Stomach (tissue), 8 donors: ENCODE measurements at regions not wholly inside any gene's neighbourhood (a gene's known extent, or its start where the extent isn't known, plus 50 kb on each side); places are given as distances from the start of the nearest gene placed in this dataset.
"Not testable (repeated sequence)": the region's sequence is repeated elsewhere in the genome, so short reads cannot be mapped to it uniquely, and the experiment has no call there.

Experiments used
- DNase-seq, 2 donors: peaks; one replicate each; pipeline versions ENCODE4 v3.0.0 to v3.0.0-alpha.2; 2013 to 2019
- H3K27ac ChIP-seq, 5 donors: fragments of 200-600 bp in 4 of 5; sonication (generic) in 4 of 5; one replicate each; pipeline ENCODE4 v1.5.1; 2013 to 2019; ENCODE audit warnings: mild to moderate bottlenecking in 1 of 5, moderate library complexity in 1 of 5
- H3K27me3 ChIP-seq, 3 donors: fragments of 200-600 bp; sonication (generic); one replicate each; pipeline ENCODE4 v1.5.1; 2017 to 2019; ENCODE audit warnings: mixed run types in 1 of 3
- H3K36me3 ChIP-seq, 4 donors: fragments of 200-600 bp; sonication (generic); 1 replicate in 3 of 4; 2 replicates in 1 of 4; pipeline ENCODE4 v1.5.1; 2016 to 2019
- H3K4me1 ChIP-seq, 4 donors: fragments of 200-600 bp; sonication (generic); one replicate each; pipeline ENCODE4 v1.5.1; 2016 to 2019
- H3K4me3 ChIP-seq, 4 donors: fragments of 200-600 bp; sonication (generic) in 3 of 4; one replicate each; pipeline ENCODE4 v1.5.1; 2016 to 2019; ENCODE audit warnings: mild to moderate bottlenecking in 1 of 4
- H3K9me3 ChIP-seq, 4 donors: fragments of 200-600 bp; sonication (generic); one replicate each; pipeline ENCODE4 v1.5.1; 2016 to 2019
- CTCF ChIP-seq, 7 experiments: fragments of 450-650 bp in 4 of 7; fragments of 200-600 bp in 3 of 7; sonication (generic) in 3 of 7; IDR thresholded peaks; one replicate each; pipeline ENCODE4 v1.5.1; 2016 to 2019; ENCODE audit warnings: antibody characterized with exemption in 7 of 7, control low read depth in 2 of 7, mild to moderate bottlenecking in 1 of 7
- EP300 ChIP-seq: sonication (generic); formaldehyde crosslinking; IDR thresholded peaks from one replicate; pipeline ENCODE4 v1.6.1; 2017; ENCODE audit warnings: antibody characterized with exemption
- POLR2A ChIP-seq, 4 donors: fragments of 450-650 bp; IDR thresholded peaks; one replicate each; pipeline ENCODE4 v1.6.1; 2016; ENCODE audit warnings: antibody characterized with exemption in 4 of 4, control low read depth in 2 of 4, mild to moderate bottlenecking in 1 of 4, moderate library complexity in 1 of 4
- POLR2AphosphoS5 ChIP-seq, 3 donors: sonication (generic); formaldehyde crosslinking; IDR thresholded peaks; one replicate each; pipeline ENCODE4 v1.6.1; 2016; ENCODE audit warnings: antibody characterized with exemption in 3 of 3
- WGBS, 5 donors: extraction: QIAGEN DNeasy Blood & Tissue Kit in 3 of 5; methylation state at CpG; one replicate each; pipeline versions ENCODE4 v1.1.5 to v1.1.7; 2013 to 2018; 5-methylcytosine and 5-hydroxymethylcytosine counted together
- intact Hi-C: fragments of 100-400 bp; cut with DNase I; formaldehyde crosslinking; loops from one replicate; pipeline ENCODE4 v1.15.1; 2023; ENCODE audit warnings: low total_unique reads
- donor health status: healthy with polysubstance abuse.
- donor health status: Bipolar disorder and iron deficiency.
- donor health status: healthy.

- 91 to 97% (median 94%) methylated on average over 5 of the region's 5 CpGs for WGBS, 5 donors
These were observed 62.1 kb upstream of the S1PR1 start for GRCh38 chr1:101174722-101175121.

GRCh38 chr1:101174298-101174697, 62.5 kb upstream of the S1PR1 start:
- WGBS, 5 donors: 93 to 99% (median 97%) methylated on average over 4 of the region's 4 CpGs
- H3K4me3 ChIP-seq, H3K4me1 ChIP-seq, H3K9me3 ChIP-seq, intact Hi-C loops, H3K27ac ChIP-seq, H3K36me3 ChIP-seq, DNase-seq, H3K27me3 ChIP-seq: not testable (repeated sequence)

More at GRCh38 chr1:101174722-101175121, 62.1 kb upstream of the S1PR1 start:
- Histone ChIP-seq H3K27me3 (no peaks in the 10 kb centered on the region), H3K4me1 (no peaks in the 10 kb centered on the region), H3K27ac (no peak overlapping the region), H3K9me3 (no peaks in the 10 kb centered on the region), H3K4me3 (no peak overlapping the region), H3K36me3 (no peaks in the 10 kb centered on the region)
- TF ChIP-seq EP300: no peak
- no peak for TF ChIP-seq POLR2AphosphoS5 (IDR thresholded peaks at IDR 0.05)
- TF ChIP-seq CTCF (IDR thresholded peaks at IDR 0.05): no peak
- no peak for TF ChIP-seq POLR2A (IDR thresholded peaks at IDR 0.05)
- DNase-seq: no peak
- intact Hi-C loops: no loop called here

GRCh38 chr1:101170506-101171050, 66.2 kb upstream of the S1PR1 start:
- TF ChIP-seq POLR2AphosphoS5 (IDR thresholded peaks at IDR 0.05) (no peak), CTCF (IDR thresholded peaks at IDR 0.05) (no peak), EP300 (no peak), POLR2A (IDR thresholded peaks at IDR 0.05) (no peak)
- no peaks in the 10 kb centered on the region for H3K27me3 ChIP-seq
- H3K4me3 ChIP-seq: no peak overlapping the region
- H3K27ac ChIP-seq: no peak overlapping the region
- H3K36me3 ChIP-seq: no peaks in the 10 kb centered on the region
- no peaks in the 10 kb centered on the region for H3K9me3 ChIP-seq
- H3K4me1 ChIP-seq: no peaks in the 10 kb centered on the region
- DNase-seq: no peak
- 90 to 94% (median 94%) methylated on average over 4 of the region's 4 CpGs for WGBS, 5 donors
- intact Hi-C loops: no loop called here

GRCh38 chr1:101167891-101168290, 68.9 kb upstream of the S1PR1 start:
- H3K4me3 ChIP-seq: no peak overlapping the region
- no peaks in the 10 kb centered on the region for H3K27me3 ChIP-seq
- no peak for DNase-seq
- H3K27ac ChIP-seq: no peak overlapping the region
- TF ChIP-seq CTCF (IDR thresholded peaks at IDR 0.05): no peak
- H3K36me3 ChIP-seq: no peaks in the 10 kb centered on the region
- intact Hi-C loops: no loop called here
- no peaks in the 10 kb centered on the region for H3K9me3 ChIP-seq
- no peaks in the 10 kb centered on the region for H3K4me1 ChIP-seq

- Histone ChIP-seq H3K36me3 (no peaks in the 10 kb centered on the region), H3K4me1 (no peaks in the 10 kb centered on the region), H3K27ac (no peak overlapping the region), H3K27me3 (no peaks in the 10 kb centered on the region), H3K9me3 (no peaks in the 10 kb centered on the region), H3K4me3 (no peak overlapping the region)
- WGBS, 5 donors: 78 to 97% (median 91%) methylated on average over 1 of the region's 1 CpG
- intact Hi-C loops: no loop called here
- TF ChIP-seq POLR2AphosphoS5 (IDR thresholded peaks at IDR 0.05): no peak
- TF ChIP-seq EP300: no peak
- TF ChIP-seq POLR2A (IDR thresholded peaks at IDR 0.05): no peak
- no peak for DNase-seq
These were observed 70.2 kb upstream of the S1PR1 start for GRCh38 chr1:101166583-101167120.
